GM12874 (cell line): ENCODE measurements at regions not wholly inside any gene's neighbourhood (a gene's known extent, or its start where the extent isn't known, plus 50 kb on each side); places are given as distances from the start of the nearest gene placed in this dataset.

Experiments
- CTCF ChIP-seq: IDR thresholded peaks from 2 replicates; pipeline ENCODE4 v1.5.1; 2011; ENCODE audit warnings: low read depth, mild to moderate bottlenecking, control low read depth, low read length, moderate library complexity; ENCODE audit not compliant: insufficient read depth

GRCh38 chr21:36636016-36636415 lies 62.9 kb upstream of the SIM2 start:
- no peak for TF ChIP-seq CTCF

- TF ChIP-seq CTCF = no peak
These were observed 62.5 kb upstream of the SIM2 start for GRCh38 chr21:36636439-36636838.

- TF ChIP-seq CTCF = no peak
These were observed 59.1 kb upstream of the SIM2 start for GRCh38 chr21:36639769-36640168.

GRCh38 chr21:36640174-36640720 lies 58.7 kb upstream of the SIM2 start:
- TF ChIP-seq CTCF = no peak

GRCh38 chr21:36640721-36641244 lies 58.1 kb upstream of the SIM2 start:
- no peak for TF ChIP-seq CTCF

GRCh38 chr21:36641346-36641745 lies 57.6 kb upstream of the SIM2 start:
- TF ChIP-seq CTCF = no peak

GRCh38 chr21:36641886-36642285 lies 57.0 kb upstream of the SIM2 start:
- TF ChIP-seq CTCF = no peak

GRCh38 chr21:36642777-36643176 lies 56.1 kb upstream of the SIM2 start:
- no peak for TF ChIP-seq CTCF
